GM12892 (cell line): ENCODE measurements at regions not wholly inside any gene's neighbourhood (a gene's known extent, or its start where the extent isn't known, plus 50 kb on each side); places are given as distances from the start of the nearest gene placed in this dataset.

Experiments used
- POLR2A ChIP-seq: IDR thresholded peaks from 2 replicates; pipeline ENCODE4 v1.6.1; 2011; ENCODE audit warnings: low read depth, low read length, control low read depth
- TAF1 ChIP-seq: IDR thresholded peaks from 2 replicates; pipeline ENCODE4 v1.6.1; 2011; ENCODE audit warnings: low read depth, mild to moderate bottlenecking, control low read depth, low read length, borderline replicate concordance

DNA sequence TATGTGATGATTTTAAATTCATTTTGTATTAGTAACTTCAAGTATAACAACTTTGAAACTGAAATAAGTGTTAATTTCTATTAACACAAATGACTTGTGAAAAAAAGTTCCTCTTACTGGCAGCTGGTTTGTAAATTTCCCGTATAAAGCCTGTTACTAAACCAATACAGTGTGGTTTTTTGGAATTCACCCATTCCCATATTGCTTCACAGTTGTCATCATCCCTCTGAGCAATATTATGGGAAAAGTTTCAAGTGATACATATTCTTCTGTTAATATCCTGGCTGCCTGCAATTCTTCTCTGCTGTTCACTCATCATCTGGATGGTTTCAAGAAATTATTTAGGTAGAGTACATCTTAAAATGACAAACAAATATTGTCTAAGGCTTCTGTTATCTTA, 1185.1 kb upstream of the C9orf72 start:
- TF ChIP-seq TAF1 = no peak
- TF ChIP-seq POLR2A = no peak
